ENCODE measurements at regions not wholly inside any gene's neighbourhood (a gene's known extent, or its start where the extent isn't known, plus 50 kb on each side); places are given as distances from the start of the nearest gene placed in this dataset.

GRCh38 chr21:27561116-27561515 is 594.2 kb upstream of the ADAMTS5 start (continued):
- no peak for TF ChIP-seq FOXP4 (CRISPR knock-in tag; IDR thresholded peaks at IDR 0.05)
- TF ChIP-seq MAX (CRISPR knock-in tag; IDR thresholded peaks at IDR 0.05) = no peak
- no peak for TF ChIP-seq ELF4 (CRISPR knock-in tag; IDR thresholded peaks at IDR 0.05; ENCODE audit: low read depth)
- no peak for TF ChIP-seq ARID4B (CRISPR knock-in tag; IDR thresholded peaks at IDR 0.05; ENCODE audit: borderline replicate concordance)
- no peak for TF ChIP-seq FOXP1 (CRISPR knock-in tag; IDR thresholded peaks at IDR 0.05; ENCODE audit: borderline replicate concordance)
- no peak for TF ChIP-seq TEAD4 (CRISPR knock-in tag; IDR thresholded peaks at IDR 0.05)
- no peak for TF ChIP-seq CREB1 (CRISPR knock-in tag; IDR thresholded peaks at IDR 0.05)
- TF ChIP-seq ZNF281 (CRISPR knock-in tag; IDR thresholded peaks at IDR 0.05) = no peak
- TF ChIP-seq USF2 (CRISPR knock-in tag; IDR thresholded peaks at IDR 0.05) = no peak
- TF ChIP-seq KAT7 (CRISPR knock-in tag; IDR thresholded peaks at IDR 0.05; ENCODE audit: borderline replicate concordance) = no peak

GRCh38 chr21:27557356-27557755 is 590.5 kb upstream of the ADAMTS5 start:
- H3K36me3 Mint-ChIP-seq = peaks cover 19% of the 10 kb centered on the region
- no peak for DNase-seq (ENCODE audit: low spot score)
- ChIA-PET POLR2A (no interaction called here), CTCF (interaction anchor here (0.6 kb wide), 1 partner anchor 90 kb away, joined by 3 read pairs; no protein-coding TSS in a partner anchor)
- peaks cover 7% of the 10 kb centered on the region for H3K4me1 Mint-ChIP-seq
- H3K27me3 Mint-ChIP-seq (ENCODE audit: low read depth) = no peaks in the 10 kb centered on the region
- H3K27ac Mint-ChIP-seq = no peak overlapping the region
- no peak for ATAC-seq
- no peak overlapping the region for H3K4me3 Mint-ChIP-seq
- peaks cover 30% of the 10 kb centered on the region for H3K9me3 Mint-ChIP-seq
- TF ChIP-seq ZNF671 (CRISPR knock-in tag; IDR thresholded peaks at IDR 0.05) = no peak
- TF ChIP-seq ZNF396 (CRISPR knock-in tag; IDR thresholded peaks at IDR 0.05; ENCODE audit: borderline replicate concordance) = no peak
- no peak for TF ChIP-seq ZBTB21 (CRISPR knock-in tag; IDR thresholded peaks at IDR 0.05; ENCODE audit: borderline replicate concordance)
- TF ChIP-seq RORB (CRISPR knock-in tag; IDR thresholded peaks at IDR 0.05) = no peak
- TF ChIP-seq CDX4 (CRISPR knock-in tag; IDR thresholded peaks at IDR 0.05; ENCODE audit: borderline replicate concordance) = no peak
- no peak for TF ChIP-seq ETV6 (CRISPR knock-in tag; IDR thresholded peaks at IDR 0.05)
- TF ChIP-seq ZNF138 (CRISPR knock-in tag; conservative IDR thresholded peaks at IDR 0.05) = no peak
- TF ChIP-seq ZNF219 (CRISPR knock-in tag; IDR thresholded peaks at IDR 0.05; ENCODE audit: borderline replicate concordance) = no peak
- no peak for TF ChIP-seq ZBTB43 (CRISPR knock-in tag; IDR thresholded peaks at IDR 0.05)
- no peak for TF ChIP-seq ZNF512 (CRISPR knock-in tag; IDR thresholded peaks at IDR 0.05; ENCODE audit: borderline replicate concordance)
- no peak for TF ChIP-seq ZMAT4 (CRISPR knock-in tag; IDR thresholded peaks at IDR 0.05)
